Erythroblast (primary cell): ENCODE measurements at regions not wholly inside any gene's neighbourhood (a gene's known extent, or its start where the extent isn't known, plus 50 kb on each side); places are given as distances from the start of the nearest gene placed in this dataset.

Experiments
- GATA1 ChIP-seq: IDR thresholded peaks from 2 replicates; pipeline ENCODE4 v1.6.1; 2011; ENCODE audit warnings: low read depth, mild to moderate bottlenecking, control low read depth, low read length, moderate library complexity
- POLR2A ChIP-seq: IDR thresholded peaks from 2 replicates; pipeline ENCODE4 v1.6.1; 2011; ENCODE audit warnings: mild to moderate bottlenecking, low read length

DNA sequence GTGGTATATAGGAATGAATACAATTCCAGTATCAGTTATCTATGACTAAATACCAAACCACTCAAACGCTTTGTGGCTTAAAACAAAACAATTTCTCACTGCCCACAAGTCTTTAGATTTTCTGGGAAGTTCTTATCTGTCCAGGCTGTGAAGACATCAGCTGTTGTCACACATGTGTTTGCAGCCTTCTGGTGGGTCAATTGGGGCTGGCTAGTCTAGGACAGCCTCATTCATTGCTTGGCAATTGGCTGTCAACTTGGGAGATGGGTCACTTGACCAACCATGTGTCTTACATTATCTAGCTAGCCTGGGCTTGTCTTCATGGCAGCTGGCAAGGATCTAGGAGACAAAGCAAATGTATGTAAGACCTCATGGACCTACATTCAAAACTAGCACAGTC, 53.8 kb upstream of the PAPPA start:
- TF ChIP-seq POLR2A (no peak), GATA1 (no peak)
